IMR-90 (cell line): ENCODE measurements at regions not wholly inside any gene's neighbourhood (a gene's known extent, or its start where the extent isn't known, plus 50 kb on each side); places are given as distances from the start of the nearest gene placed in this dataset.

ENCODE experiments used
- ATAC-seq: fragments of 200-7000 bp; cut with Tn5 transposase; 2 replicates; pipeline ENCODE4 v1.9.1; 2020; ENCODE audit warnings: low read depth, mild to moderate bottlenecking, moderate library complexity
- BruUV-seq: library from RNA; stranded (reverse); fragments of 400-500 nt; replicated peaks from 2 replicates; lab custom pipeline; 2021; lab: Mats Ljungman, UMichigan
- CTCF ChIA-PET: fragments of 300-600 bp; formaldehyde crosslinking; extraction: SDS; loops from one replicate; lab custom pipeline; 2021; ENCODE audit warnings: antibody characterized with exemption; lab: Yijun Ruan, JAX
- POLR2A ChIA-PET: fragments of 300-600 bp; sonication (Branson Sonifier 250); formaldehyde crosslinking; loops from one replicate; lab custom pipeline; 2022; ENCODE audit warnings: antibody characterized with exemption; ENCODE audit not compliant: unreplicated experiment; lab: Charles Lee
- DNase-seq: peaks from one replicate; pipeline ENCODE4 v3.0.0; 2013
- H2AFZ ChIP-seq: replicated peaks from 2 replicates; pipeline ENCODE3; 2013; ENCODE audit warnings: low read length, mild to moderate bottlenecking; ENCODE audit not compliant: poor library complexity
- H2AK5ac ChIP-seq: 2 replicates; pipeline ENCODE4 v1.6.1; 2013; ENCODE audit warnings: low read depth, low read length, inconsistent platforms
- H2AK9ac ChIP-seq: replicated peaks from 2 replicates; pipeline ENCODE3; 2013; ENCODE audit warnings: mild to moderate bottlenecking, low read depth, low read length, moderate library complexity; ENCODE audit not compliant: poor library complexity
- H2BK120ac ChIP-seq: 2 replicates; pipeline ENCODE4 v1.6.1; 2013; ENCODE audit warnings: low read depth, low read length, inconsistent platforms
- H2BK15ac ChIP-seq: 3 replicates; pipeline ENCODE4 v1.6.1; 2013; ENCODE audit warnings: low read depth, low read length, inconsistent platforms
- H2BK20ac ChIP-seq: 2 replicates; pipeline ENCODE4 v1.6.1; 2013; ENCODE audit warnings: low read depth, mild to moderate bottlenecking, inconsistent platforms, low read length, moderate library complexity
- H2BK5ac ChIP-seq: 2 replicates; pipeline ENCODE4 v1.6.1; 2013; ENCODE audit warnings: mild to moderate bottlenecking, low read depth, low read length, inconsistent platforms; ENCODE audit not compliant: poor library complexity, severe bottlenecking
- H3K14ac ChIP-seq: replicated peaks from 2 replicates; pipeline ENCODE4 v1.6.1; 2013; ENCODE audit warnings: low read depth, low read length, inconsistent platforms
- H3K18ac ChIP-seq: 2 replicates; pipeline ENCODE4 v1.6.1; 2013; ENCODE audit warnings: low read depth, low read length, control low read depth
- H3K23ac ChIP-seq: 2 replicates; pipeline ENCODE4 v1.6.1; 2013; ENCODE audit warnings: low read depth, low read length, inconsistent platforms
- H3K27ac ChIP-seq: 2 replicates; pipeline ENCODE4 v1.5.1; 2013; ENCODE audit warnings: mild to moderate bottlenecking, control low read depth, low read length; ENCODE audit not compliant: insufficient read depth
- H3K27me3 ChIP-seq: 2 replicates; pipeline ENCODE4 v1.6.1; 2013; ENCODE audit warnings: low read length; ENCODE audit not compliant: control insufficient read depth, insufficient read depth
- H3K36me3 ChIP-seq: 2 replicates; pipeline ENCODE4 v1.6.1; 2013; ENCODE audit warnings: low read length, mixed read lengths; ENCODE audit not compliant: control insufficient read depth, insufficient read depth
- H3K4ac ChIP-seq: 2 replicates; pipeline ENCODE4 v1.6.1; 2013; ENCODE audit warnings: low read depth, low read length, inconsistent platforms
- H3K4me1 ChIP-seq: 2 replicates; pipeline ENCODE4 v1.6.1; 2013; ENCODE audit warnings: low read length, mixed read lengths; ENCODE audit not compliant: control insufficient read depth, insufficient read depth
- H3K4me2 ChIP-seq: 2 replicates; pipeline ENCODE4 v1.6.1; 2013; ENCODE audit warnings: low read depth, mild to moderate bottlenecking, control low read depth, low read length, moderate library complexity
- H3K4me3 ChIP-seq: 2 replicates; pipeline ENCODE4 v1.5.1; 2013; ENCODE audit warnings: low read depth, mild to moderate bottlenecking, control low read depth, low read length, moderate library complexity; ENCODE audit not compliant: insufficient read depth
- H3K56ac ChIP-seq: 2 replicates; pipeline ENCODE4 v1.6.1; 2013; ENCODE audit warnings: low read length, inconsistent platforms; ENCODE audit not compliant: insufficient read depth; ENCODE audit errors: extremely low read depth
- H3K79me1 ChIP-seq, 2 experiments: 2 replicates each; pipeline ENCODE4 v1.6.1; 2013; ENCODE audit warnings: low read length in 2 of 2, inconsistent platforms in 1 of 2, low read depth in 1 of 2
- H3K9ac ChIP-seq: 2 replicates; pipeline ENCODE4 v1.6.1; 2013; ENCODE audit warnings: low read depth, low read length, control low read depth
- H3K9me1 ChIP-seq: 2 replicates; pipeline ENCODE4 v1.6.1; 2013; ENCODE audit warnings: low read length, inconsistent platforms; ENCODE audit not compliant: insufficient read depth
- H3K9me3 ChIP-seq: 2 replicates; pipeline ENCODE4 v1.6.1; 2013; ENCODE audit warnings: low read length; ENCODE audit not compliant: control insufficient read depth, insufficient read depth
- H4K20me1 ChIP-seq: 2 replicates; pipeline ENCODE4 v1.6.1; 2013; ENCODE audit warnings: low read length, inconsistent platforms; ENCODE audit not compliant: insufficient read depth
- H4K5ac ChIP-seq: 2 replicates; pipeline ENCODE4 v1.6.1; 2013; ENCODE audit warnings: mild to moderate bottlenecking, low read depth, low read length, control low read depth
- H4K8ac ChIP-seq, 2 experiments: 2 replicates each; pipeline ENCODE4 v1.6.1; 2013; ENCODE audit warnings: low read depth in 2 of 2, low read length in 2 of 2, control low read depth in 1 of 2, inconsistent platforms in 1 of 2
- H4K91ac ChIP-seq: 2 replicates; pipeline ENCODE4 v1.6.1; 2013; ENCODE audit warnings: low read depth, low read length, inconsistent platforms; ENCODE audit not compliant: insufficient read depth
- BHLHE40 ChIP-seq: fragments of 150-350 bp; IDR thresholded peaks from 2 replicates; pipeline ENCODE4 v1.6.1; 2016; ENCODE audit warnings: mild to moderate bottlenecking, low read depth, low read length
- CEBPB ChIP-seq: IDR thresholded peaks from 2 replicates; pipeline ENCODE4 v1.6.1; 2012; ENCODE audit warnings: low read depth, low read length, improper control_type of control experiment
- CHD1 ChIP-seq: IDR thresholded peaks from 2 replicates; pipeline ENCODE4 v1.6.1; 2012; ENCODE audit warnings: low read depth, low read length, improper control_type of control experiment
- FOS ChIP-seq: fragments of 150-350 bp; IDR thresholded peaks from 2 replicates; pipeline ENCODE4 v1.6.1; 2016; ENCODE audit warnings: low read depth, low read length
- MAFK ChIP-seq: IDR thresholded peaks from 2 replicates; pipeline ENCODE4 v1.6.1; 2012; ENCODE audit warnings: low read depth, low read length, improper control_type of control experiment
- MAZ ChIP-seq: IDR thresholded peaks from 2 replicates; pipeline ENCODE4 v1.6.1; 2012; ENCODE audit warnings: low read depth, mild to moderate bottlenecking, low read length, improper control_type of control experiment, moderate library complexity, borderline replicate concordance
- MXI1 ChIP-seq: IDR thresholded peaks from 2 replicates; pipeline ENCODE4 v1.6.1; 2012; ENCODE audit warnings: low read depth, mild to moderate bottlenecking, low read length, moderate library complexity, borderline replicate concordance
- NFE2L2 ChIP-seq: fragments of 150-350 bp; IDR thresholded peaks from 2 replicates; pipeline ENCODE4 v1.6.1; 2016; ENCODE audit warnings: low read depth, mild to moderate bottlenecking, low read length
- POLR2A ChIP-seq: IDR thresholded peaks from 2 replicates; pipeline ENCODE4 v1.6.1; 2012; ENCODE audit warnings: mild to moderate bottlenecking, low read depth, low read length
- RAD21 ChIP-seq: IDR thresholded peaks from 2 replicates; pipeline ENCODE4 v1.6.1; 2012; ENCODE audit warnings: low read length, improper control_type of control experiment
- RCOR1 ChIP-seq: IDR thresholded peaks from 2 replicates; pipeline ENCODE4 v1.6.1; 2012; ENCODE audit warnings: mild to moderate bottlenecking, low read length, improper control_type of control experiment; ENCODE audit not compliant: insufficient replicate concordance
- RFX5 ChIP-seq: IDR thresholded peaks from 2 replicates; pipeline ENCODE4 v1.8.0; 2012; ENCODE audit warnings: low read depth, mild to moderate bottlenecking, low read length, moderate library complexity
- SMC3 ChIP-seq: fragments of 150-350 bp; IDR thresholded peaks from 2 replicates; pipeline ENCODE4 v1.6.1; 2016; ENCODE audit warnings: low read depth, mild to moderate bottlenecking, antibody characterized with exemption, low read length, moderate library complexity
- WGBS, 2 experiments: methylation state at CpG; one replicate each; pipeline versions ENCODE4 v1.1.5 to v1.1.7; 2013; ENCODE audit warnings: missing lambda C conversion rate in 2 of 2; ENCODE audit not compliant: insufficient read length in 1 of 2; ENCODE audit errors: extremely low coverage in 2 of 2; 5-methylcytosine and 5-hydroxymethylcytosine counted together
- dilution Hi-C: fragments of 300-500 bp; cut with HindIII; formaldehyde crosslinking; loops from one replicate; pipeline ENCODE4 v1.14.3; 2018; ENCODE audit warnings: low sequenced_read_pairs; ENCODE audit not compliant: unreplicated experiment
- in situ Hi-C: fragments of 300-500 bp; cut with MboI; formaldehyde crosslinking; loops from 3 replicates; pipeline ENCODE4 v1.14.3; 2019; ENCODE audit warnings: low sequenced_read_pairs, inconsistent platforms, mixed read lengths
- intact Hi-C: fragments of 100-400 bp; cut with micrococcal nuclease; formaldehyde crosslinking; loops from 2 replicates; pipeline ENCODE4 v1.10.0; 2022
- TF ChIP-seq, protein P1 (sequence below): fragments of 150-350 bp; IDR thresholded peaks from 2 replicates; pipeline ENCODE4 v1.6.1; 2017; ENCODE audit warnings: mild to moderate bottlenecking, antibody characterized with exemption, low read length, low read depth
- TF ChIP-seq, protein P2 (sequence below): conservative IDR thresholded peaks from 2 replicates; pipeline ENCODE4 v1.5.1; 2012; ENCODE audit warnings: mild to moderate bottlenecking, low read depth, low read length, improper control_type of control experiment
- TF ChIP-seq, protein P3 (sequence below): fragments of 150-350 bp; IDR thresholded peaks from 2 replicates; pipeline ENCODE4 v1.6.1; 2016; ENCODE audit warnings: low read depth, mild to moderate bottlenecking, low read length, moderate library complexity, borderline replicate concordance

DNA sequence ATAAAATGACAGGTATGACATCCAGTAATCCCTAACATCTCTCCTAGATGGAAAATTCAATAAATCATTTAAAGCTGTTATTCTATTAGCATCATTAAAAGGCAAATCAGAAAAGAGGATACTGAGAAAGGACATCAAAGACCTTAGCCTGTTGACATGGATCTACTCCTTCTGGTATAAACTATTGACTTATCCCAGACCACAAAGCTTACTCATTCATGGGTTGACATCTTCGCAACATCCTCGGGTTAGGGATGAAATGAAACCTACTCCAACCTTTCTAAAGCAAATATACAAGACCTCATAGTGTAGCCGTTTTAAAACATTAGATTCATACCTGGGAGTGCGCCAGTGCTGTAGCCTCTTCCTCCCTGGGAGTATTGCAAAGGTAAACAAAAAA lies 191.5 kb upstream of the BTG1 start:
- Histone ChIP-seq H3K23ac (no peak overlapping the region), H4K5ac (no peak overlapping the region), H3K18ac (no peak overlapping the region), H2AK9ac (no peak overlapping the region), H3K9ac (no peak overlapping the region), H4K20me1 (no peaks in the 10 kb centered on the region), H3K56ac (no peak overlapping the region), H2AFZ (no peak overlapping the region), H3K9me3 (no peaks in the 10 kb centered on the region), H3K4ac (no peak overlapping the region), H2BK15ac (no peak overlapping the region), H3K36me3 (no peaks in the 10 kb centered on the region), H2BK20ac (no peak overlapping the region), H4K91ac (no peak overlapping the region), H3K9me1 (no peaks in the 10 kb centered on the region), H3K4me2 (peak overlapping the region; percentile 44; the same call in 1 of the 2 replicates), H2AK5ac (no peak overlapping the region), H2BK5ac (no peak overlapping the region), H2BK120ac (no peak overlapping the region), H3K14ac (no peak overlapping the region), H4K8ac (no peak overlapping the region), H3K27ac (no peak overlapping the region), H3K79me1 (no peaks in the 10 kb centered on the region), H3K4me3 (no peak overlapping the region), H3K27me3 (peaks cover 2% of the 10 kb centered on the region; the same call in 1 of the 2 replicates), H3K4me1 (no peaks in the 10 kb centered on the region)
- in situ Hi-C loops (no loop called here), intact Hi-C loops (no loop called here), dilution Hi-C loops (no loop called here)
- TF ChIP-seq MXI1 (no peak), FOS (no peak), RFX5 (no peak), MAFK (no peak), CEBPB (no peak), RCOR1 (no peak), NFE2L2 (no peak), POLR2A (no peak), CHD1 (no peak), RAD21 (no peak), SMC3 (no peak), BHLHE40 (no peak), MAZ (no peak)
- TF ChIP-seq, protein P1, sequence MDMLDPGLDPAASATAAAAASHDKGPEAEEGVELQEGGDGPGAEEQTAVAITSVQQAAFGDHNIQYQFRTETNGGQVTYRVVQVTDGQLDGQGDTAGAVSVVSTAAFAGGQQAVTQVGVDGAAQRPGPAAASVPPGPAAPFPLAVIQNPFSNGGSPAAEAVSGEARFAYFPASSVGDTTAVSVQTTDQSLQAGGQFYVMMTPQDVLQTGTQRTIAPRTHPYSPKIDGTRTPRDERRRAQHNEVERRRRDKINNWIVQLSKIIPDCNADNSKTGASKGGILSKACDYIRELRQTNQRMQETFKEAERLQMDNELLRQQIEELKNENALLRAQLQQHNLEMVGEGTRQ: no peak
- TF ChIP-seq, protein P2, sequence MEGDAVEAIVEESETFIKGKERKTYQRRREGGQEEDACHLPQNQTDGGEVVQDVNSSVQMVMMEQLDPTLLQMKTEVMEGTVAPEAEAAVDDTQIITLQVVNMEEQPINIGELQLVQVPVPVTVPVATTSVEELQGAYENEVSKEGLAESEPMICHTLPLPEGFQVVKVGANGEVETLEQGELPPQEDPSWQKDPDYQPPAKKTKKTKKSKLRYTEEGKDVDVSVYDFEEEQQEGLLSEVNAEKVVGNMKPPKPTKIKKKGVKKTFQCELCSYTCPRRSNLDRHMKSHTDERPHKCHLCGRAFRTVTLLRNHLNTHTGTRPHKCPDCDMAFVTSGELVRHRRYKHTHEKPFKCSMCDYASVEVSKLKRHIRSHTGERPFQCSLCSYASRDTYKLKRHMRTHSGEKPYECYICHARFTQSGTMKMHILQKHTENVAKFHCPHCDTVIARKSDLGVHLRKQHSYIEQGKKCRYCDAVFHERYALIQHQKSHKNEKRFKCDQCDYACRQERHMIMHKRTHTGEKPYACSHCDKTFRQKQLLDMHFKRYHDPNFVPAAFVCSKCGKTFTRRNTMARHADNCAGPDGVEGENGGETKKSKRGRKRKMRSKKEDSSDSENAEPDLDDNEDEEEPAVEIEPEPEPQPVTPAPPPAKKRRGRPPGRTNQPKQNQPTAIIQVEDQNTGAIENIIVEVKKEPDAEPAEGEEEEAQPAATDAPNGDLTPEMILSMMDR: no peak
- TF ChIP-seq, protein P3, sequence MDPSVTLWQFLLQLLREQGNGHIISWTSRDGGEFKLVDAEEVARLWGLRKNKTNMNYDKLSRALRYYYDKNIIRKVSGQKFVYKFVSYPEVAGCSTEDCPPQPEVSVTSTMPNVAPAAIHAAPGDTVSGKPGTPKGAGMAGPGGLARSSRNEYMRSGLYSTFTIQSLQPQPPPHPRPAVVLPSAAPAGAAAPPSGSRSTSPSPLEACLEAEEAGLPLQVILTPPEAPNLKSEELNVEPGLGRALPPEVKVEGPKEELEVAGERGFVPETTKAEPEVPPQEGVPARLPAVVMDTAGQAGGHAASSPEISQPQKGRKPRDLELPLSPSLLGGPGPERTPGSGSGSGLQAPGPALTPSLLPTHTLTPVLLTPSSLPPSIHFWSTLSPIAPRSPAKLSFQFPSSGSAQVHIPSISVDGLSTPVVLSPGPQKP: no peak
- ATAC-seq (no peak), DNase-seq (peak; percentile 26)
- no TSS peak for BruUV-seq
- CTCF ChIA-PET: no interaction called here
- POLR2A ChIA-PET: no interaction called here
- WGBS, 2 experiments: no CpG with 5 or more reads among the region's 4 CpGs
